H1 (cell line): ENCODE measurements at regions not wholly inside any gene's neighbourhood (a gene's known extent, or its start where the extent isn't known, plus 50 kb on each side); places are given as distances from the start of the nearest gene placed in this dataset.

Experiments
- CTCF ChIA-PET: fragments of 300-600 bp; sonication (Branson Sonifier 250); formaldehyde crosslinking; loops from one replicate; lab custom pipeline; 2021; ENCODE audit not compliant: partially characterized antibody; lab: Charles Lee
- POLR2A ChIA-PET: fragments of 300-600 bp; sonication (Branson Sonifier 250); formaldehyde crosslinking; loops from one replicate; lab custom pipeline; 2021; ENCODE audit warnings: inconsistent platforms; ENCODE audit not compliant: partially characterized antibody; lab: Charles Lee
- DNase-seq, 2 experiments: peaks; one replicate each; pipeline versions ENCODE4 v3.0.0 to v3.0.0-alpha.2; 2010 to 2022; ENCODE audit warnings: low spot score in 2 of 2, low read depth in 1 of 2, mixed read lengths in 1 of 2
- FAIRE-seq: peaks from 2 replicates; lab custom pipeline; 2011; peaks lifted over from hg19 to GRCh38; lab: Jason Lieb, UNC
- H2AFZ ChIP-seq: 2 replicates; pipeline ENCODE4 v1.8.1; 2012; ENCODE audit warnings: low read length, inconsistent platforms
- H2AK5ac ChIP-seq: 2 replicates; pipeline ENCODE4 v1.6.1; 2013; ENCODE audit warnings: low read depth, low read length
- H2BK120ac ChIP-seq: replicated peaks from 2 replicates; pipeline ENCODE3; 2013; ENCODE audit warnings: low read depth, low read length, inconsistent platforms
- H2BK12ac ChIP-seq: 2 replicates; pipeline ENCODE4 v1.6.1; 2013; ENCODE audit warnings: low read depth, low read length
- H2BK15ac ChIP-seq: 2 replicates; pipeline ENCODE4 v1.6.1; 2013; ENCODE audit warnings: low read length
- H2BK20ac ChIP-seq: 2 replicates; pipeline ENCODE4 v1.6.1; 2013; ENCODE audit warnings: low read length
- H2BK5ac ChIP-seq: 2 replicates; pipeline ENCODE4 v1.6.1; 2013; ENCODE audit warnings: low read depth, low read length
- H3K14ac ChIP-seq: 2 replicates; pipeline ENCODE4 v1.6.1; 2013; ENCODE audit warnings: inconsistent platforms; ENCODE audit not compliant: insufficient read length
- H3K18ac ChIP-seq: 2 replicates; pipeline ENCODE4 v1.6.1; 2013; ENCODE audit warnings: low read length; ENCODE audit errors: extremely low read depth
- H3K23ac ChIP-seq: 2 replicates; pipeline ENCODE4 v1.6.1; 2013; ENCODE audit warnings: inconsistent platforms; ENCODE audit not compliant: insufficient read length
- H3K23me2 ChIP-seq: 2 replicates; pipeline ENCODE4 v1.6.1; 2013; ENCODE audit warnings: low read depth, low read length
- H3K27ac ChIP-seq: 2 replicates; pipeline ENCODE4 v1.6.1; 2011; ENCODE audit warnings: low read depth, low read length, inconsistent platforms
- H3K27me3 ChIP-seq, 4 experiments: replicated peaks in 1 of 4; 1 replicate in 1 of 4; 2 replicates in 3 of 4; pipeline versions ENCODE4 v1.6.1 to v1.8.1; 2011 to 2013; ENCODE audit warnings: low read length in 3 of 4, mild to moderate bottlenecking in 3 of 4, inconsistent platforms in 2 of 4, mixed read lengths in 2 of 4, moderate library complexity in 1 of 4; ENCODE audit not compliant: control insufficient read depth in 3 of 4, insufficient read depth in 3 of 4; ENCODE audit errors: extremely low read depth in 1 of 4
- H3K36me3 ChIP-seq, 4 experiments: 2 replicates each; pipeline versions ENCODE4 v1.6.1 to v1.8.1; 2011 to 2013; ENCODE audit warnings: mild to moderate bottlenecking in 4 of 4, low read length in 3 of 4, moderate library complexity in 2 of 4, control low read depth in 1 of 4, inconsistent platforms in 1 of 4; ENCODE audit not compliant: insufficient read depth in 4 of 4, control insufficient read depth in 2 of 4
- H3K4ac ChIP-seq: replicated peaks from 2 replicates; pipeline ENCODE3; 2013; ENCODE audit warnings: low read length, low read depth, mixed read lengths, inconsistent platforms; ENCODE audit not compliant: insufficient read length
- H3K4me1 ChIP-seq, 4 experiments: replicated peaks in 1 of 4; 1 replicate in 1 of 4; 2 replicates in 3 of 4; pipeline versions ENCODE4 v1.6.1 to v1.8.1; 2011 to 2013; ENCODE audit warnings: low read length in 3 of 4, inconsistent platforms in 2 of 4, mixed read lengths in 1 of 4; ENCODE audit not compliant: insufficient read depth in 4 of 4, control insufficient read depth in 3 of 4
- H3K4me2 ChIP-seq, 2 experiments: 2 replicates each; pipeline versions ENCODE4 v1.6.1 to v1.8.1; 2011 to 2013; ENCODE audit warnings: low read depth in 2 of 2, low read length in 2 of 2, control low read depth in 1 of 2, inconsistent platforms in 1 of 2, mild to moderate bottlenecking in 1 of 2; ENCODE audit not compliant: insufficient read depth in 1 of 2
- H3K4me3 ChIP-seq, 4 experiments: fragments of 200-600, 300-600 bp in 1 of 4; sonication (generic), shearing (Covaris generic), sonication (Bioruptor Twin) in 1 of 4; 2 replicates each; pipeline versions ENCODE4 v1.5.1 to v1.8.1; 2011 to 2016; ENCODE audit warnings: low read length in 4 of 4, low read depth in 3 of 4, control low read depth in 2 of 4, inconsistent platforms in 2 of 4, mild to moderate bottlenecking in 2 of 4, mixed read lengths in 1 of 4, moderate library complexity in 1 of 4; ENCODE audit not compliant: insufficient read depth in 2 of 4; ENCODE audit errors: extremely low read depth in 1 of 4
- H3K56ac ChIP-seq: replicated peaks from 2 replicates; pipeline ENCODE3; 2013; ENCODE audit warnings: low read depth, mild to moderate bottlenecking, mixed read lengths, low read length, inconsistent platforms; ENCODE audit not compliant: insufficient read length
- H3K79me1 ChIP-seq: 2 replicates; pipeline ENCODE4 v1.6.1; 2013; ENCODE audit warnings: low read depth, low read length, control low read depth
- H3K79me2 ChIP-seq, 2 experiments: 2 replicates each; pipeline versions ENCODE4 v1.6.1 to v1.8.1; 2012 to 2013; ENCODE audit warnings: low read length in 2 of 2, mild to moderate bottlenecking in 2 of 2, inconsistent platforms in 1 of 2; ENCODE audit not compliant: insufficient read depth in 2 of 2, control insufficient read depth in 1 of 2
- H3K9ac ChIP-seq, 4 experiments: replicated peaks in 1 of 4; 1 replicate in 1 of 4; 2 replicates in 3 of 4; pipeline versions ENCODE4 v1.6.1 to v1.8.1; 2011 to 2013; ENCODE audit warnings: low read depth in 3 of 4, low read length in 3 of 4, control low read depth in 2 of 4, mild to moderate bottlenecking in 2 of 4, moderate library complexity in 2 of 4, inconsistent platforms in 1 of 4; ENCODE audit errors: extremely low read depth in 1 of 4
- H3K9me3 ChIP-seq, 2 experiments: 2 replicates each; pipeline versions ENCODE4 v1.6.1 to v1.8.1; 2012 to 2013; ENCODE audit warnings: mild to moderate bottlenecking in 2 of 2, moderate library complexity in 2 of 2, control low read depth in 1 of 2, inconsistent platforms in 1 of 2, low read depth in 1 of 2, low read length in 1 of 2, mixed read lengths in 1 of 2; ENCODE audit not compliant: insufficient read depth in 2 of 2
- H4K20me1 ChIP-seq, 2 experiments: replicated peaks in 1 of 2; 2 replicates each; pipeline versions ENCODE3 to v1.8.1; 2011 to 2013; ENCODE audit warnings: inconsistent platforms in 2 of 2, low read length in 2 of 2, mild to moderate bottlenecking in 1 of 2; ENCODE audit not compliant: insufficient read depth in 2 of 2, control insufficient read depth in 1 of 2
- H4K5ac ChIP-seq: 2 replicates; pipeline ENCODE4 v1.6.1; 2013; ENCODE audit warnings: low read length, low read depth, mixed read lengths, inconsistent platforms; ENCODE audit not compliant: insufficient read length
- H4K8ac ChIP-seq: 2 replicates; pipeline ENCODE4 v1.8.0; 2013; ENCODE audit warnings: mild to moderate bottlenecking, moderate library complexity, low read length, inconsistent platforms; ENCODE audit not compliant: insufficient read depth; ENCODE audit errors: extremely low read depth
- H4K91ac ChIP-seq: replicated peaks from 2 replicates; pipeline ENCODE3; 2013; ENCODE audit warnings: low read length, mixed read lengths, inconsistent platforms; ENCODE audit not compliant: insufficient read length
- ASH2L ChIP-seq: fragments of 200-600, 300-600 bp; sonication (generic); IDR thresholded peaks from one replicate; pipeline ENCODE4 v1.7.1; 2017; ENCODE audit warnings: low read length
- ATF2 ChIP-seq: IDR thresholded peaks from 2 replicates; pipeline ENCODE4 v1.6.1; 2012; ENCODE audit warnings: low read length, inconsistent platforms
- CEBPB ChIP-seq: IDR thresholded peaks from 2 replicates; pipeline ENCODE4 v1.6.1; 2012; ENCODE audit warnings: low read depth, low read length
- CHD1 ChIP-seq: IDR thresholded peaks from 2 replicates; pipeline ENCODE4 v1.6.1; 2012; ENCODE audit warnings: low read depth, low read length, improper control_type of control experiment
- EZH2 ChIP-seq: fragments of 200-600 bp; sonication (generic); IDR thresholded peaks from 2 replicates; pipeline ENCODE4 v1.7.1; 2012; ENCODE audit warnings: low read depth, mild to moderate bottlenecking, moderate library complexity, low read length, inconsistent platforms; ENCODE audit not compliant: severe bottlenecking
- GABPA ChIP-seq: IDR thresholded peaks from 2 replicates; pipeline ENCODE4 v1.6.1; 2011; ENCODE audit warnings: mild to moderate bottlenecking, low read length, moderate library complexity, borderline replicate concordance; ENCODE audit not compliant: insufficient read depth
- GTF2F1 ChIP-seq: IDR thresholded peaks from 2 replicates; pipeline ENCODE4 v1.6.1; 2012; ENCODE audit warnings: low read depth, low read length, improper control_type of control experiment, borderline replicate concordance
- MAFK ChIP-seq: IDR thresholded peaks from 2 replicates; pipeline ENCODE4 v1.6.1; 2012; ENCODE audit warnings: low read depth, mild to moderate bottlenecking, improper control_type of control experiment, low read length
- POLR2A ChIP-seq, 2 experiments: IDR thresholded peaks; 1 replicate in 1 of 2; 2 replicates in 1 of 2; pipeline ENCODE4 v1.6.1; 2011; ENCODE audit warnings: low read depth in 2 of 2, low read length in 2 of 2, mild to moderate bottlenecking in 2 of 2; ENCODE audit errors: control extremely low read depth in 1 of 2
- SP1 ChIP-seq: IDR thresholded peaks from 2 replicates; pipeline ENCODE4 v1.6.1; 2011; ENCODE audit warnings: low read depth, low read length
- WGBS, 2 experiments: shearing (Covaris generic) in 1 of 2; methylation state at CpG; one replicate each; pipeline versions ENCODE4 v1.1.6 to v1.1.7; 2013 to 2015; ENCODE audit warnings: low lambda C conversion rate in 2 of 2, mixed read lengths in 2 of 2, inconsistent platforms in 1 of 2, low coverage in 1 of 2, missing lambda C conversion rate in 1 of 2; ENCODE audit not compliant: insufficient replicate concordance in 2 of 2, insufficient coverage in 1 of 2, insufficient read length in 1 of 2; ENCODE audit errors: extremely low coverage in 1 of 2, missing lambda C conversion rate in 1 of 2; 5-methylcytosine and 5-hydroxymethylcytosine counted together

- H3K18ac ChIP-seq: no peak overlapping the region
- CTCF ChIA-PET: interaction anchor here (1.7 kb wide), 1 partner anchor 9 kb away, joined by 5 read pairs; no protein-coding TSS in a partner anchor
- POLR2A ChIA-PET: no interaction called here
These were observed 107.8 kb upstream of the ADAMTSL1 start for GRCh38 chr9:18366184-18366583.

More at GRCh38 chr9:18366184-18366583, 107.8 kb upstream of the ADAMTSL1 start:
- WGBS, 2 experiments: 96% methylated on average over 3 of the region's 3 CpGs; no CpG with 5 or more reads in 1 of the 2 experiments
- Histone ChIP-seq H3K4me1 (no peaks in the 10 kb centered on the region), H3K9me3 (no peaks in the 10 kb centered on the region), H2BK15ac (no peak overlapping the region), H3K27me3 (no peaks in the 10 kb centered on the region), H3K36me3 (no peaks in the 10 kb centered on the region), H2BK120ac (no peak overlapping the region), H3K23me2 (no peaks in the 10 kb centered on the region), H2AFZ (no peak overlapping the region), H4K91ac (no peak overlapping the region), H3K4ac (no peak overlapping the region), H3K4me2 (no peak overlapping the region), H3K56ac (no peak overlapping the region), H2AK5ac (no peak overlapping the region), H3K27ac (no peak overlapping the region), H3K4me3 (no peak overlapping the region), H3K23ac (no peak overlapping the region), H3K14ac (no peak overlapping the region), H4K8ac (no peak overlapping the region), H2BK20ac (no peak overlapping the region), H2BK5ac (no peak overlapping the region), H4K20me1 (no peaks in the 10 kb centered on the region), H3K79me1 (no peaks in the 10 kb centered on the region), H3K9ac (no peak overlapping the region), H4K5ac (no peak overlapping the region), H2BK12ac (no peak overlapping the region), H3K79me2 (no peaks in the 10 kb centered on the region)
- DNase-seq (no peak), FAIRE-seq (no peak)
- TF ChIP-seq ATF2 (no peak), MAFK (no peak), GABPA (no peak), CHD1 (no peak), GTF2F1 (no peak), SP1 (no peak), CEBPB (no peak), EZH2 (no peak), POLR2A (IDR thresholded peaks at IDR 0.05; ENCODE audit: control extremely low read depth in 1 of 2, low read depth in 2 of 2, low read length in 2 of 2) (no peak), ASH2L (no peak)
